GM12878 (cell line): ENCODE measurements at regions not wholly inside any gene's neighbourhood (a gene's known extent, or its start where the extent isn't known, plus 50 kb on each side); places are given as distances from the start of the nearest gene placed in this dataset.

Experiments
- ATAC-seq: fragments of 200-7000 bp; cut with Tn5 transposase; 3 replicates; pipeline ENCODE4 v1.9.1; 2020; ENCODE audit warnings: mild to moderate bottlenecking, moderate library complexity
- BruUV-seq: library from RNA; stranded (reverse); fragments of 400-500 nt; replicated peaks from 2 replicates; lab custom pipeline; 2021; lab: Mats Ljungman, UMichigan
- CTCF ChIA-PET: fragments of 300-600 bp; sonication (Branson Sonifier 250); formaldehyde crosslinking; extraction: SDS; loops from one replicate; lab custom pipeline; 2021; ENCODE audit warnings: inconsistent platforms; lab: Yijun Ruan, JAX
- POLR2A ChIA-PET: fragments of 350-600 bp; formaldehyde crosslinking; extraction: SDS; loops from one replicate; lab custom pipeline; 2021; ENCODE audit warnings: inconsistent platforms; lab: Charles Lee
- RAD21 ChIA-PET: fragments of 300-600 bp; sonication (Branson Sonifier 250); formaldehyde crosslinking; loops from one replicate; lab custom pipeline; 2023; ENCODE audit warnings: antibody characterized with exemption; ENCODE audit not compliant: unreplicated experiment; lab: Charles Lee
- SMC1A ChIA-PET: fragments of 300-600 bp; sonication (Branson Sonifier 250); formaldehyde crosslinking; loops from one replicate; lab custom pipeline; 2023; ENCODE audit not compliant: unreplicated experiment, uncharacterized antibody; lab: Charles Lee
- DNase-seq: peaks from one replicate; pipeline ENCODE4 v3.0.0-alpha.2; 2011; ENCODE audit warnings: low read depth, low spot score
- FAIRE-seq: peaks from 3 replicates; lab custom pipeline; 2011; peaks lifted over from hg19 to GRCh38; lab: Jason Lieb, UNC
- H2AFZ ChIP-seq: 2 replicates; pipeline ENCODE4 v1.6.0; 2011; ENCODE audit warnings: low read depth, low read length, control low read depth; ENCODE audit not compliant: control insufficient read depth
- H3K27ac ChIP-seq: 2 replicates; pipeline ENCODE4 v1.5.1; 2011; ENCODE audit warnings: control low read depth; ENCODE audit not compliant: control insufficient read depth, insufficient read depth
- H3K27me3 ChIP-seq, 2 experiments: replicated peaks in 1 of 2; 2 replicates each; pipeline versions ENCODE4 v1.6.0 to v1.6.1; 2011; ENCODE audit warnings: low read length in 1 of 2; ENCODE audit not compliant: control insufficient read depth in 2 of 2, insufficient read depth in 2 of 2
- H3K36me3 ChIP-seq, 2 experiments: 2 replicates each; pipeline ENCODE4 v1.5.1; 2011; ENCODE audit warnings: low read length in 1 of 2; ENCODE audit not compliant: control insufficient read depth in 2 of 2, insufficient read depth in 2 of 2
- H3K4me1 ChIP-seq: 2 replicates; pipeline ENCODE4 v1.6.1; 2011; ENCODE audit warnings: mild to moderate bottlenecking, low read length, moderate library complexity, mixed read lengths; ENCODE audit not compliant: control insufficient read depth, insufficient read depth
- H3K4me2 ChIP-seq: 2 replicates; pipeline ENCODE4 v1.6.0; 2011; ENCODE audit warnings: control low read depth; ENCODE audit not compliant: control insufficient read depth, insufficient read depth
- H3K4me3 ChIP-seq: fragments of 200-600 bp; sonication (generic); 2 replicates; pipeline ENCODE4 v1.5.1; 2016
- H3K79me2 ChIP-seq: 2 replicates; pipeline ENCODE4 v1.6.0; 2011; ENCODE audit warnings: low read length; ENCODE audit not compliant: control insufficient read depth, insufficient read depth
- H3K9ac ChIP-seq: 2 replicates; pipeline ENCODE4 v1.8.0; 2011; ENCODE audit warnings: low read length, control low read depth, mixed read lengths; ENCODE audit not compliant: control insufficient read depth, insufficient read depth
- H3K9me3 ChIP-seq: replicated peaks from 3 replicates; pipeline ENCODE4 v1.5.1; 2011; ENCODE audit warnings: mild to moderate bottlenecking, low read length; ENCODE audit not compliant: control insufficient read depth, insufficient read depth
- H4K20me1 ChIP-seq: 2 replicates; pipeline ENCODE4 v1.6.0; 2011; ENCODE audit not compliant: control insufficient read depth, insufficient read depth
- BHLHE40 ChIP-seq, 2 experiments: fragments of 450-650 bp in 1 of 2; IDR thresholded peaks; 2 replicates each; pipeline ENCODE4 v1.6.1; 2011 to 2017; ENCODE audit warnings: low read depth in 2 of 2, borderline replicate concordance in 1 of 2, improper control_type of control experiment in 1 of 2, low read length in 1 of 2, mild to moderate bottlenecking in 1 of 2
- EGR1 ChIP-seq, 2 experiments: IDR thresholded peaks; 1 replicate in 1 of 2; 2 replicates in 1 of 2; pipeline ENCODE4 v1.6.1; 2011 to 2012; ENCODE audit warnings: low read depth in 2 of 2, low read length in 2 of 2, borderline replicate concordance in 1 of 2, mild to moderate bottlenecking in 1 of 2, moderate library complexity in 1 of 2
- ESRRA ChIP-seq: IDR thresholded peaks from 2 replicates; pipeline ENCODE4 v1.6.1; 2012; ENCODE audit warnings: mild to moderate bottlenecking, low read length, improper control_type of control experiment
- HDAC6 ChIP-seq: fragments of 200-600 bp; sonication (generic); IDR thresholded peaks from one replicate; pipeline ENCODE4 v1.8.0; 2017; ENCODE audit warnings: antibody characterized with exemption; ENCODE audit not compliant: unreplicated experiment
- HSF1 ChIP-seq: fragments of 150-350 bp; IDR thresholded peaks from 2 replicates; pipeline ENCODE4 v1.6.1; 2014; ENCODE audit warnings: mild to moderate bottlenecking, low read depth, low read length
- JUNB ChIP-seq: IDR thresholded peaks from 2 replicates; pipeline ENCODE4 v1.6.1; 2016; ENCODE audit warnings: antibody characterized with exemption, mild to moderate bottlenecking
- KAT2A ChIP-seq: conservative IDR thresholded peaks from 2 replicates; pipeline ENCODE4 v1.6.1; 2011; ENCODE audit warnings: low read depth, low read length; ENCODE audit not compliant: control insufficient read depth
- NR2C1 ChIP-seq: fragments of 450-650 bp; IDR thresholded peaks from 2 replicates; pipeline ENCODE4 v1.6.1; 2017; ENCODE audit warnings: antibody characterized with exemption, mild to moderate bottlenecking, moderate library complexity
- PBX3 ChIP-seq: IDR thresholded peaks from 2 replicates; pipeline ENCODE4 v1.6.1; 2011; ENCODE audit warnings: mild to moderate bottlenecking, low read depth, low read length, moderate library complexity; ENCODE audit not compliant: insufficient replicate concordance
- SRF ChIP-seq, 2 experiments: IDR thresholded peaks; 2 replicates each; pipeline ENCODE4 v1.6.1; 2011; ENCODE audit warnings: low read depth in 2 of 2, low read length in 2 of 2, mild to moderate bottlenecking in 1 of 2, moderate library complexity in 1 of 2
- WRNIP1 ChIP-seq: IDR thresholded peaks from 2 replicates; pipeline ENCODE4 v1.6.1; 2011; ENCODE audit warnings: low read depth, low read length, improper control_type of control experiment, borderline replicate concordance
- ZNF207 ChIP-seq: fragments of 450-650 bp; IDR thresholded peaks from 2 replicates; pipeline ENCODE4 v1.6.1; 2014; ENCODE audit warnings: antibody characterized with exemption, mild to moderate bottlenecking, borderline replicate concordance
- ZNF274 ChIP-seq: IDR thresholded peaks from one replicate; pipeline ENCODE4 v1.8.0; 2011; ENCODE audit not compliant: insufficient read length, insufficient read depth
- ZZZ3 ChIP-seq: IDR thresholded peaks from 2 replicates; pipeline ENCODE4 v1.6.1; 2011; ENCODE audit warnings: low read depth; ENCODE audit not compliant: control insufficient read depth, insufficient read length
- WGBS: methylation state at CpG from one replicate; pipeline ENCODE4 v1.1.6; 2016; ENCODE audit warnings: low lambda C conversion rate; ENCODE audit not compliant: insufficient replicate concordance, insufficient coverage; ENCODE audit errors: missing lambda C conversion rate; 5-methylcytosine and 5-hydroxymethylcytosine counted together
- in situ Hi-C: fragments of 300-500 bp; cut with MboI; formaldehyde crosslinking; loops from 9 replicates; pipeline ENCODE4 v1.14.3; 2018; ENCODE audit warnings: mixed read lengths
- intact Hi-C: fragments of 100-400 bp; cut with micrococcal nuclease; formaldehyde crosslinking; loops from one replicate; pipeline ENCODE4 v1.14.2; 2022; ENCODE audit not compliant: unreplicated experiment

- intact Hi-C loops: no loop called here
Observed at GRCh38 chr22:45072322-45072903, 62.6 kb upstream of the PHF21B start.

More at GRCh38 chr22:45072322-45072903, 62.6 kb upstream of the PHF21B start:
- Histone ChIP-seq H3K27me3 (peaks cover 2 to 4% of the 10 kb centered on the region in 2 experiments; a peak in 2 of 4 replicates), H3K4me1 (no peaks in the 10 kb centered on the region), H3K27ac (no peak overlapping the region)
- CTCF ChIA-PET: no interaction called here
- TF ChIP-seq HDAC6 (no peak), ZZZ3 (no peak), EGR1 (IDR thresholded peaks at IDR 0.05; ENCODE audit: borderline replicate concordance in 1 of 2, low read depth in 2 of 2, low read length in 2 of 2) (no peak), ZNF274 (no peak), ZNF207 (no peak), NR2C1 (no peak), PBX3 (no peak), SRF (IDR thresholded peaks at IDR 0.05; ENCODE audit: low read depth in 2 of 2, low read length in 2 of 2) (no peak), WRNIP1 (no peak), HSF1 (no peak), BHLHE40 (IDR thresholded peaks at IDR 0.05; ENCODE audit: borderline replicate concordance in 1 of 2, low read depth in 2 of 2, low read length in 1 of 2) (no peak), KAT2A (no peak), JUNB (no peak), ESRRA (no peak)
- TF ChIP-seq, all 136 proteins: peak for 0
- no peak for FAIRE-seq
- Histone ChIP-seq H3K79me2 (no peaks in the 10 kb centered on the region), H3K36me3 (no peaks in the 10 kb centered on the region), H3K9me3 (no peaks in the 10 kb centered on the region; the same call in 2 of the 3 replicates), H4K20me1 (no peaks in the 10 kb centered on the region), H3K4me3 (no peak overlapping the region), H3K4me2 (no peak overlapping the region), H2AFZ (no peak overlapping the region), H3K9ac (no peak overlapping the region)
- RAD21 ChIA-PET: no interaction called here
- 25% methylated on average over 17 of the region's 17 CpGs for WGBS
- POLR2A ChIA-PET: no interaction called here
- no peak for DNase-seq
- no TSS peak for BruUV-seq
- no peak for ATAC-seq
- in situ Hi-C loops: no loop called here
- SMC1A ChIA-PET: no interaction called here
